ENCODE measurements at regions not wholly inside any gene's neighbourhood (a gene's known extent, or its start where the extent isn't known, plus 50 kb on each side); places are given as distances from the start of the nearest gene placed in this dataset.

GRCh38 chr4:125049711-125050110, 265.0 kb upstream of the FAT4 start:
- TF ChIP-seq CTCF (IDR thresholded peaks at IDR 0.05; ENCODE audit: insufficient read depth, low read depth, low read length, missing control alignments) = no peak
- H3K4me3 ChIP-seq (ENCODE audit: low read length) = no peak overlapping the region
- peak; percentile 29 for DNase-seq (ENCODE audit: low read depth)

GRCh38 chr4:125045311-125045710, 269.4 kb upstream of the FAT4 start:
- DNase-seq (ENCODE audit: low read depth) = no peak
- H3K4me3 ChIP-seq (ENCODE audit: low read length) = no peak overlapping the region
- no peak for TF ChIP-seq CTCF (IDR thresholded peaks at IDR 0.05; ENCODE audit: insufficient read depth, low read depth, low read length, missing control alignments)

DNA sequence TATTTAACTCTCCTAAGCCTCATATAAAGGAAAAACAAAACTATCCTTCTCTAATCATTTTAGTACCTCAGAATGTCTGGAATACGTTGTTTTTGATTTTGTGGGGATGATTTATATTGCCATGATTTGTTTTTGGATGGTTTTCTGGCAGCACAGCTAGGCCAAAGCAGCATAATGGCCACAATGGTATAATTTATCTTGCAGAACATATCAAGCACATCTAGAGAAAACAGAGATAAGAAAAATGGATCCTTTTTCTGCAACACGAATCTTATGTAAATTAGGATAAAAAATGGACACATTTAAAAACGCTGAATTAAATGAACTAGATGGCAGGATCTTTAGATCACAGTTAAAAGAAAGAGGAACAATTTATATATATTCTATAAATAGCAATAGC, 269.9 kb upstream of the FAT4 start:
- no peak overlapping the region for H3K4me3 ChIP-seq (ENCODE audit: low read length)
- TF ChIP-seq CTCF (IDR thresholded peaks at IDR 0.05; ENCODE audit: insufficient read depth, low read depth, low read length, missing control alignments) = no peak
- DNase-seq (ENCODE audit: low read depth) = no peak

- H3K4me3 ChIP-seq (ENCODE audit: low read length) = no peak overlapping the region
- peak; percentile 43 for DNase-seq (ENCODE audit: low read depth)
- no peak for TF ChIP-seq CTCF (IDR thresholded peaks at IDR 0.05; ENCODE audit: insufficient read depth, low read depth, low read length, missing control alignments)
These were observed 271.3 kb upstream of the FAT4 start for GRCh38 chr4:125043486-125043885.

- peak; percentile 87 for DNase-seq (ENCODE audit: low read depth)
- no peak overlapping the region for H3K4me3 ChIP-seq (ENCODE audit: low read length)
- TF ChIP-seq CTCF (IDR thresholded peaks at IDR 0.05; ENCODE audit: insufficient read depth, low read depth, low read length, missing control alignments) = no peak
These were observed 272.7 kb upstream of the FAT4 start for GRCh38 chr4:125042041-125042440.

GRCh38 chr4:125041372-125041930, 273.3 kb upstream of the FAT4 start:
- no peak for TF ChIP-seq CTCF (IDR thresholded peaks at IDR 0.05; ENCODE audit: insufficient read depth, low read depth, low read length, missing control alignments)
- DNase-seq (ENCODE audit: low read depth) = peak; percentile 57
- no peak overlapping the region for H3K4me3 ChIP-seq (ENCODE audit: low read length)

- TF ChIP-seq CTCF (IDR thresholded peaks at IDR 0.05; ENCODE audit: insufficient read depth, low read depth, low read length, missing control alignments) = no peak
- no peak overlapping the region for H3K4me3 ChIP-seq (ENCODE audit: low read length)
- no peak for DNase-seq (ENCODE audit: low read depth)
These were observed 275.2 kb upstream of the FAT4 start for GRCh38 chr4:125039550-125039949.
